Osteoblast (primary cell): ENCODE measurements at regions not wholly inside any gene's neighbourhood (a gene's known extent, or its start where the extent isn't known, plus 50 kb on each side); places are given as distances from the start of the nearest gene placed in this dataset.
A peak's percentile ranks its signal among the peaks of the same experiment; 100 is the strongest.

Experiments
- DNase-seq: peaks from one replicate; pipeline ENCODE4 v3.0.0; 2011; ENCODE audit warnings: low spot score, mixed read lengths; ENCODE audit not compliant: insufficient read length; ENCODE audit errors: missing footprints
- H2AFZ ChIP-seq: 2 replicates; pipeline ENCODE4 v1.6.0; 2011; ENCODE audit warnings: mild to moderate bottlenecking, low read length
- H3K27ac ChIP-seq: 2 replicates; pipeline ENCODE4 v1.5.1; 2011; ENCODE audit warnings: mild to moderate bottlenecking, low read depth, low read length, moderate library complexity
- H3K27me3 ChIP-seq: 2 replicates; pipeline ENCODE4 v1.6.0; 2012; ENCODE audit warnings: mild to moderate bottlenecking, control low read depth, inconsistent platforms, low read length, moderate library complexity; ENCODE audit not compliant: insufficient read depth
- H3K36me3 ChIP-seq: 2 replicates; pipeline ENCODE4 v1.5.1; 2011; ENCODE audit warnings: mild to moderate bottlenecking, low read length, control low read depth, moderate library complexity; ENCODE audit not compliant: insufficient read depth
- H3K4me1 ChIP-seq: 2 replicates; pipeline ENCODE4 v1.5.1; 2011; ENCODE audit warnings: mild to moderate bottlenecking, low read length, control low read depth, moderate library complexity; ENCODE audit not compliant: insufficient read depth
- H3K4me2 ChIP-seq: 2 replicates; pipeline ENCODE4 v1.6.0; 2011; ENCODE audit warnings: mild to moderate bottlenecking, low read length; ENCODE audit not compliant: insufficient read depth
- H3K4me3 ChIP-seq: fragments of 200-600 bp; sonication (generic); 3 replicates; pipeline ENCODE4 v1.5.1; 2012; ENCODE audit warnings: mild to moderate bottlenecking, low read length, inconsistent platforms; ENCODE audit not compliant: insufficient read depth
- H3K79me2 ChIP-seq: 2 replicates; pipeline ENCODE4 v1.6.0; 2012; ENCODE audit warnings: mild to moderate bottlenecking, low read length, control low read depth, inconsistent platforms; ENCODE audit not compliant: insufficient read depth
- H3K9me3 ChIP-seq: 2 replicates; pipeline ENCODE4 v1.5.1; 2011; ENCODE audit warnings: low read depth, low read length, control low read depth
- H4K20me1 ChIP-seq: 2 replicates; pipeline ENCODE4 v1.6.0; 2012; ENCODE audit warnings: mild to moderate bottlenecking, low read length, control low read depth; ENCODE audit not compliant: insufficient read depth
- TF ChIP-seq, protein P1 (sequence below): IDR thresholded peaks from 2 replicates; pipeline ENCODE4 v1.5.1; 2011; ENCODE audit warnings: mild to moderate bottlenecking, low read depth, low read length, moderate library complexity; ENCODE audit errors: extremely low read depth

DNA sequence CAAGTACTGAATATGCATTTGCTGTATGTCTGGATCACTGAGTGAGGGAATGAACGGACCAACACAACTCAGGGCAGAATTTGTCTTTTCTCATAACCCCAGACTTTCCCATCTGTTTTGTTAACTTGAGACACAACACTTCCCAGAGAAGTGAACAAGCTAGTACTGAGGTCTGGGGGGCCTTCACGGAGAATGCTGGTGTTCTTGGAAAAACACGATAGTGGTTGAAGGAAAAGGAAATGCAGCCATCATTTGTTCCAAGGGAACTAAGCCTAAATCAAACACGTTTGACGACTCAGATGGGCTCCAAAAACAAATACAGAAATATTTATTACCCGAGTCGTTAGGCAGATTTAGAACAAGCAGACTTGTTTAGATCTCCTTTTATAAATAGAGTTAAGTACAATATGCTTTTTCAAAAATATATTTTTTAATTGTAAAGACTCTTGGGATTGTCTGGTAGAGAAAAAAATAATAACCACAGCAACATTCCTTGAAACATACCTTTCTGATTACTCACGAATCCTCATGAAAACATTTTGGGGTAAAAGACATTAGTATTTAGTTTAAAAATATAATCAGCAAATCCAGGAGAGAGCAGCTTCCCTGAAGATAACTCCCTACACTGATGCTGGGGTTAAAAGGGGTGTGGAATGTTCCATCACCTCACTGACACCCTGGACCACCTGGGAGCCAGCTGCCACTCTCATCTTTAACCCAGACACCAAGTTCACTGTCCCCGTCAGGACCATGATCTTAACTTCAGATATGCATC, 427.7 kb upstream of the RUNX1 start:
- no peaks in the 10 kb centered on the region for H3K9me3 ChIP-seq
- TF ChIP-seq, protein P1, sequence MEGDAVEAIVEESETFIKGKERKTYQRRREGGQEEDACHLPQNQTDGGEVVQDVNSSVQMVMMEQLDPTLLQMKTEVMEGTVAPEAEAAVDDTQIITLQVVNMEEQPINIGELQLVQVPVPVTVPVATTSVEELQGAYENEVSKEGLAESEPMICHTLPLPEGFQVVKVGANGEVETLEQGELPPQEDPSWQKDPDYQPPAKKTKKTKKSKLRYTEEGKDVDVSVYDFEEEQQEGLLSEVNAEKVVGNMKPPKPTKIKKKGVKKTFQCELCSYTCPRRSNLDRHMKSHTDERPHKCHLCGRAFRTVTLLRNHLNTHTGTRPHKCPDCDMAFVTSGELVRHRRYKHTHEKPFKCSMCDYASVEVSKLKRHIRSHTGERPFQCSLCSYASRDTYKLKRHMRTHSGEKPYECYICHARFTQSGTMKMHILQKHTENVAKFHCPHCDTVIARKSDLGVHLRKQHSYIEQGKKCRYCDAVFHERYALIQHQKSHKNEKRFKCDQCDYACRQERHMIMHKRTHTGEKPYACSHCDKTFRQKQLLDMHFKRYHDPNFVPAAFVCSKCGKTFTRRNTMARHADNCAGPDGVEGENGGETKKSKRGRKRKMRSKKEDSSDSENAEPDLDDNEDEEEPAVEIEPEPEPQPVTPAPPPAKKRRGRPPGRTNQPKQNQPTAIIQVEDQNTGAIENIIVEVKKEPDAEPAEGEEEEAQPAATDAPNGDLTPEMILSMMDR, result no peak
- H3K27ac ChIP-seq, result peak overlapping the region; percentile 76
- H3K27me3 ChIP-seq, result no peaks in the 10 kb centered on the region
- H3K4me2 ChIP-seq, result peak overlapping the region; percentile 57
- no peaks in the 10 kb centered on the region for H3K79me2 ChIP-seq
- peak overlapping the region; percentile 83 for H2AFZ ChIP-seq
- no peak for DNase-seq
- no peaks in the 10 kb centered on the region for H4K20me1 ChIP-seq
- H3K36me3 ChIP-seq, result no peaks in the 10 kb centered on the region
- H3K4me1 ChIP-seq, result peaks cover 26% of the 10 kb centered on the region
- H3K4me3 ChIP-seq, result no peak overlapping the region

DNA sequence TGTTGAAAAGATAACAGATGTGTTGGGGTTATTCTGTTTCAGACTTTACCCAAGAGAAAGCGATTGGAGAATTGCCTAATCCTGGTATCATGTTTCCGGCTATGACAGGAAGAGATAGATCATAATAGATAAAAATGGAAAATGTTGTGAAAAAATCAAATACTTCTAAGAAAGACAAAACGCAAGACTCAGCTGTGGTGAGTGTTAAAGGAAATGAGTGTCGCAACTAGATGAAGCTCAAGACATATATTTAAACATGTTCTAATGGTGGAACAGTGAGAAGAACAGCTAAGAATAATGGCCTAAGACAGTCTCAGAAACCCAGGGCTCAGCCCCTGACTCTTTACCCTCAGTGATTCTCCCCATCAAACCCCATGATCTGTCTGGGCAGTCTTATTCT, 426.7 kb upstream of the RUNX1 start:
- Histone ChIP-seq H3K27me3 (no peaks in the 10 kb centered on the region), H4K20me1 (no peaks in the 10 kb centered on the region), H3K36me3 (no peaks in the 10 kb centered on the region), H2AFZ (peak overlapping the region; percentile 65), H3K4me1 (peaks cover 26% of the 10 kb centered on the region), H3K4me3 (no peak overlapping the region), H3K27ac (peak overlapping the region; percentile 76), H3K79me2 (no peaks in the 10 kb centered on the region), H3K4me2 (peak overlapping the region; percentile 9), H3K9me3 (no peaks in the 10 kb centered on the region)
- TF ChIP-seq, protein P1, result no peak
- peak; percentile 54 for DNase-seq

DNA sequence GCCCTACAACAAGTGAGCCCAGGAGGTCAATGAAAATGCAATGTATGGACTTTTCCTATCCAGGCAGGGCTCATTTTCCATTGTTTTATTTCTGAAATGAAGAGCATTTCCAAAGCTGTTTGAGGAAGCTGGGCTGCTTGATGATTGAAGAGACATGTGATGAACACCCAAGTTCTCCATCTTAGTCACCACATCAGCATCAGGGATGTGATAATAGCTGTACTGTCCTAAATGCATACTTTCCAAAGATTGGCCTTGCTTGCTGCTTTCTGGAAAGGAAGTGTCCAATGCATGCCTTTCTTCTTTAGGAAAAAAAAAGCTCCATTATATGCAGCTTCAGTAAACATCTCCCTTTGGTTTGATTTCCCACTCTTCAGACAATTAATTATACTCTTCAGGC, 425.9 kb upstream of the RUNX1 start:
- H3K79me2 ChIP-seq, result no peaks in the 10 kb centered on the region
- H3K9me3 ChIP-seq, result no peaks in the 10 kb centered on the region
- TF ChIP-seq, protein P1, result no peak
- H2AFZ ChIP-seq, result peak overlapping the region; percentile 36
- H3K4me1 ChIP-seq, result peaks cover 26% of the 10 kb centered on the region
- H3K36me3 ChIP-seq, result no peaks in the 10 kb centered on the region
- no peak overlapping the region for H3K4me2 ChIP-seq
- no peaks in the 10 kb centered on the region for H4K20me1 ChIP-seq
- DNase-seq, result peak; percentile 26
- no peak overlapping the region for H3K4me3 ChIP-seq
- H3K27me3 ChIP-seq, result no peaks in the 10 kb centered on the region
- peak overlapping the region; percentile 76 for H3K27ac ChIP-seq

DNA sequence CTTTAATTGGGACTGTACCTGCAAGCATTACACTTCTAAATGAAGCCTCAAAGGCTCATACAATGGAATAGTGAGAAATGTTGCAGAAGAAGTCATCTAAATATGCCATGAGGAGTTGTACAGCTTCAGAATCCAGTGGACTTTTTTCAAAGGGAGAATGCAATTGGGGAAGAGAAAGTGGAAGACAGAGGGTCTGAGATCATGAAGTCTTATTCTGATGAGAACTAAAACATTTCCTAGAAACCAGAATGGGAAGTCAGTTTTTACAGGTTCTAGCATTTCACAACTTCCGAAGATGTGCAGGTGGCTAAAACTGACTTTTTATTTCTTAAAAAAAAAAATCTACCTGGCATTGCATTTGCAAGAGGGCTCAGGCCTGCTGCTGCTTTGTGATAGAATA, 424.4 kb upstream of the RUNX1 start:
- no peaks in the 10 kb centered on the region for H3K36me3 ChIP-seq
- H3K9me3 ChIP-seq, result no peaks in the 10 kb centered on the region
- no peaks in the 10 kb centered on the region for H3K27me3 ChIP-seq
- H3K4me1 ChIP-seq, result peaks cover 26% of the 10 kb centered on the region
- H2AFZ ChIP-seq, result no peak overlapping the region
- no peak for DNase-seq
- H4K20me1 ChIP-seq, result no peaks in the 10 kb centered on the region
- TF ChIP-seq, protein P1, result no peak
- H3K79me2 ChIP-seq, result no peaks in the 10 kb centered on the region
- H3K4me2 ChIP-seq, result no peak overlapping the region
- no peak overlapping the region for H3K27ac ChIP-seq
- H3K4me3 ChIP-seq, result no peak overlapping the region
